WTC11 (cell line): ENCODE measurements at regions not wholly inside any gene's neighbourhood (a gene's known extent, or its start where the extent isn't known, plus 50 kb on each side); places are given as distances from the start of the nearest gene placed in this dataset.

Experiments
- ATAC-seq: fragments of 200-7000 bp; cut with Tn5 transposase; 2 replicates; pipeline ENCODE4 v1.10.0; 2021; ENCODE audit warnings: mild to moderate bottlenecking, moderate library complexity
- CTCF ChIA-PET: fragments of 300-600 bp; sonication (Branson Sonifier 250); formaldehyde crosslinking; loops from one replicate; lab custom pipeline; 2021; ENCODE audit warnings: antibody characterized with exemption; lab: Charles Lee
- POLR2A ChIA-PET: fragments of 350-600 bp; sonication (Branson Sonifier 250); formaldehyde crosslinking; loops from one replicate; lab custom pipeline; 2021; ENCODE audit warnings: antibody characterized with exemption; lab: Charles Lee
- DNase-seq: peaks from one replicate; pipeline ENCODE4 v3.0.0; 2021; ENCODE audit warnings: low spot score
- H3K27ac Mint-ChIP-seq: 2 replicates; pipeline ENCODE4 v1.8.0; 2021; ENCODE audit warnings: mixed read lengths
- H3K27me3 Mint-ChIP-seq: 2 replicates; pipeline ENCODE4 v1.8.0; 2021; ENCODE audit warnings: low read depth, mild to moderate bottlenecking, moderate library complexity, mixed read lengths
- H3K36me3 Mint-ChIP-seq: 2 replicates; pipeline ENCODE4 v1.8.0; 2021; ENCODE audit warnings: mixed read lengths
- H3K4me1 Mint-ChIP-seq: 2 replicates; pipeline ENCODE4 v1.8.0; 2022; ENCODE audit warnings: mixed read lengths
- H3K4me3 Mint-ChIP-seq: 2 replicates; pipeline ENCODE4 v1.8.0; 2021; ENCODE audit warnings: mild to moderate bottlenecking, moderate library complexity, mixed read lengths
- H3K9me3 Mint-ChIP-seq: 2 replicates; pipeline ENCODE4 v1.8.0; 2021; ENCODE audit warnings: mixed read lengths
- IRF2 ChIP-seq: sonication (generic); formaldehyde crosslinking; IDR thresholded peaks from 2 replicates; pipeline ENCODE4 v1.8.0; 2022; ENCODE audit warnings: low read depth, missing genetic modification reagents, borderline replicate concordance
- JAZF1 ChIP-seq: fragments of 250-450 bp; sonication (Bioruptor Pico); IDR thresholded peaks from 2 replicates; pipeline ENCODE4 v1.9.0; 2021; ENCODE audit warnings: moderate library complexity, mild to moderate bottlenecking, inconsistent platforms
- JUN ChIP-seq: sonication (generic); formaldehyde crosslinking; IDR thresholded peaks from 2 replicates; pipeline ENCODE4 v1.8.0; 2023; ENCODE audit warnings: mild to moderate bottlenecking, missing genetic modification reagents
- NR2C2 ChIP-seq: sonication (generic); formaldehyde crosslinking; IDR thresholded peaks from 2 replicates; pipeline ENCODE4 v1.8.0; 2022; ENCODE audit warnings: mild to moderate bottlenecking, missing genetic modification reagents
- RELA ChIP-seq: sonication (generic); formaldehyde crosslinking; IDR thresholded peaks from 2 replicates; pipeline ENCODE4 v1.8.1; 2022; ENCODE audit warnings: missing genetic modification reagents, mild to moderate bottlenecking, borderline replicate concordance
- RORB ChIP-seq: fragments of 250-450 bp; sonication (Bioruptor Pico); IDR thresholded peaks from 2 replicates; pipeline ENCODE4 v1.9.0; 2021; ENCODE audit warnings: mild to moderate bottlenecking
- TCF7 ChIP-seq: sonication (generic); formaldehyde crosslinking; IDR thresholded peaks from 2 replicates; pipeline ENCODE4 v1.8.0; 2022; ENCODE audit warnings: mild to moderate bottlenecking, low read depth, missing genetic modification reagents, moderate library complexity
- ZBTB21 ChIP-seq: sonication (generic); formaldehyde crosslinking; IDR thresholded peaks from 2 replicates; pipeline ENCODE4 v1.8.1; 2023; ENCODE audit warnings: mild to moderate bottlenecking, missing genetic modification reagents, borderline replicate concordance
- ZNF416 ChIP-seq: fragments of 250-450 bp; sonication (Bioruptor Pico); IDR thresholded peaks from 2 replicates; pipeline ENCODE4 v1.9.0; 2021; ENCODE audit warnings: mild to moderate bottlenecking, inconsistent platforms
- TF ChIP-seq, protein P1 (sequence below): sonication (generic); formaldehyde crosslinking; IDR thresholded peaks from 2 replicates; pipeline ENCODE4 v1.8.1; 2023; ENCODE audit warnings: mild to moderate bottlenecking, missing genetic modification reagents
- TF ChIP-seq, protein P2 (sequence below): sonication (generic); formaldehyde crosslinking; IDR thresholded peaks from 2 replicates; pipeline ENCODE4 v1.8.1; 2023; ENCODE audit warnings: mild to moderate bottlenecking, missing genetic modification reagents
- TF ChIP-seq, protein P3 (sequence below): sonication (generic); formaldehyde crosslinking; IDR thresholded peaks from 2 replicates; pipeline ENCODE4 v1.8.1; 2023; ENCODE audit warnings: mild to moderate bottlenecking, moderate library complexity, missing genetic modification reagents
- TF ChIP-seq, protein P4 (sequence below): sonication (generic); formaldehyde crosslinking; IDR thresholded peaks from 2 replicates; pipeline ENCODE4 v1.8.0; 2022; ENCODE audit warnings: missing genetic modification reagents
- TF ChIP-seq, protein P5 (sequence below): sonication (generic); formaldehyde crosslinking; IDR thresholded peaks from 2 replicates; pipeline ENCODE4 v1.8.1; 2023; ENCODE audit warnings: mild to moderate bottlenecking, missing genetic modification reagents, moderate library complexity

DNA sequence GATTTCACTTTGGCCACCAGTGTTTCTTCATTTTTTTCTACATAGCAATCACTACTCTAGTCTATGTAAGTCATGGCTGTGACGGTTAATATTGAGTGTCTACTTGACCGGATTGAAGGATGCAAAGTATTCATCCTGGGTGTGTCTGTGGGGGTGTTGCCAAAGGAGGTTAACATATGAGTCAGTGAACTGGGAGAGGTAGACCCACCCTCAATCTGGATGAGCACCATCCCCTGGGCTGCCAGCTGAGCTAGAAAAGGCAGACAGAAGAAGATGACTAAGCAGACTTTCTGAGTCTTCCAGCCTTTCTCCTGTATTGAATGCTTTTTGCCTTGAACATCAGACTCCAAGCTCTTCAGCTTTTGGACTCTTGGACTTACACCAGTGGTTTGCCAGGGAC is 265.0 kb upstream of the SLC8A1 start (continued):
- TF ChIP-seq IRF2 (CRISPR knock-in tag) (no peak), RELA (CRISPR knock-in tag) (no peak), TCF7 (no peak)
- TF ChIP-seq, protein P1, sequence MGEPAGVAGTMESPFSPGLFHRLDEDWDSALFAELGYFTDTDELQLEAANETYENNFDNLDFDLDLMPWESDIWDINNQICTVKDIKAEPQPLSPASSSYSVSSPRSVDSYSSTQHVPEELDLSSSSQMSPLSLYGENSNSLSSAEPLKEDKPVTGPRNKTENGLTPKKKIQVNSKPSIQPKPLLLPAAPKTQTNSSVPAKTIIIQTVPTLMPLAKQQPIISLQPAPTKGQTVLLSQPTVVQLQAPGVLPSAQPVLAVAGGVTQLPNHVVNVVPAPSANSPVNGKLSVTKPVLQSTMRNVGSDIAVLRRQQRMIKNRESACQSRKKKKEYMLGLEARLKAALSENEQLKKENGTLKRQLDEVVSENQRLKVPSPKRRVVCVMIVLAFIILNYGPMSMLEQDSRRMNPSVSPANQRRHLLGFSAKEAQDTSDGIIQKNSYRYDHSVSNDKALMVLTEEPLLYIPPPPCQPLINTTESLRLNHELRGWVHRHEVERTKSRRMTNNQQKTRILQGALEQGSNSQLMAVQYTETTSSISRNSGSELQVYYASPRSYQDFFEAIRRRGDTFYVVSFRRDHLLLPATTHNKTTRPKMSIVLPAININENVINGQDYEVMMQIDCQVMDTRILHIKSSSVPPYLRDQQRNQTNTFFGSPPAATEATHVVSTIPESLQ (CRISPR knock-in tag): no peak

DNA sequence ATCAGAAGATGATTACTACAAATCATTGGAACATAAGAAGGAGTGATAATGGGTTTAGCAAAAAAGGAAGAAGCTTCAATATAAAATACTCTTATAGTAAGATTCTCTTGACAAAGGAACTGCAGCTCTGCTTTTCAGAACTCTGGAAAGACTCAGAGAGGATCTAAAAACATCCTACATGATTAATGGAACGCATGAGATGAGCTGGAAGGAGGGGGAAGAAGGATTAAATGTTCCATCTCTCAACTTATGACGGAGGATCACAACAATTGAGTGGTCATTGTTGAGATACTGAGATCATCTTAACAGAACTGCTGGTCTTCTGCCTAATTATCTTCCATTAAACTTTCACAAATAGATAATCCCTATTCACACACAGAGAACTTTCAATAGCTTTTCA is 267.5 kb upstream of the SLC8A1 start:
- no peaks in the 10 kb centered on the region for H3K27me3 Mint-ChIP-seq
- TF ChIP-seq JAZF1: no peak
- TF ChIP-seq, protein P1 (CRISPR knock-in tag): no peak
- TF ChIP-seq, protein P2, sequence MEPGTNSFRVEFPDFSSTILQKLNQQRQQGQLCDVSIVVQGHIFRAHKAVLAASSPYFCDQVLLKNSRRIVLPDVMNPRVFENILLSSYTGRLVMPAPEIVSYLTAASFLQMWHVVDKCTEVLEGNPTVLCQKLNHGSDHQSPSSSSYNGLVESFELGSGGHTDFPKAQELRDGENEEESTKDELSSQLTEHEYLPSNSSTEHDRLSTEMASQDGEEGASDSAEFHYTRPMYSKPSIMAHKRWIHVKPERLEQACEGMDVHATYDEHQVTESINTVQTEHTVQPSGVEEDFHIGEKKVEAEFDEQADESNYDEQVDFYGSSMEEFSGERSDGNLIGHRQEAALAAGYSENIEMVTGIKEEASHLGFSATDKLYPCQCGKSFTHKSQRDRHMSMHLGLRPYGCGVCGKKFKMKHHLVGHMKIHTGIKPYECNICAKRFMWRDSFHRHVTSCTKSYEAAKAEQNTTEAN: no peak
- TF ChIP-seq NR2C2: no peak
- TF ChIP-seq ZBTB21 (CRISPR knock-in tag): no peak
- TF ChIP-seq RORB (CRISPR knock-in tag): no peak
- TF ChIP-seq, protein P3, sequence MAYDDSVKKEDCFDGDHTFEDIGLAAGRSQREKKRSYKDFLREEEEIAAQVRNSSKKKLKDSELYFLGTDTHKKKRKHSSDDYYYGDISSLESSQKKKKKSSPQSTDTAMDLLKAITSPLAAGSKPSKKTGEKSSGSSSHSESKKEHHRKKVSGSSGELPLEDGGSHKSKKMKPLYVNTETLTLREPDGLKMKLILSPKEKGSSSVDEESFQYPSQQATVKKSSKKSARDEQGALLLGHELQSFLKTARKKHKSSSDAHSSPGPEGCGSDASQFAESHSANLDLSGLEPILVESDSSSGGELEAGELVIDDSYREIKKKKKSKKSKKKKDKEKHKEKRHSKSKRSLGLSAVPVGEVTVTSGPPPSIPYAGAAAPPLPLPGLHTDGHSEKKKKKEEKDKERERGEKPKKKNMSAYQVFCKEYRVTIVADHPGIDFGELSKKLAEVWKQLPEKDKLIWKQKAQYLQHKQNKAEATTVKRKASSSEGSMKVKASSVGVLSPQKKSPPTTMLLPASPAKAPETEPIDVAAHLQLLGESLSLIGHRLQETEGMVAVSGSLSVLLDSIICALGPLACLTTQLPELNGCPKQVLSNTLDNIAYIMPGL: no peak
- TF ChIP-seq JUN (CRISPR knock-in tag): no peak
- TF ChIP-seq, protein P4, sequence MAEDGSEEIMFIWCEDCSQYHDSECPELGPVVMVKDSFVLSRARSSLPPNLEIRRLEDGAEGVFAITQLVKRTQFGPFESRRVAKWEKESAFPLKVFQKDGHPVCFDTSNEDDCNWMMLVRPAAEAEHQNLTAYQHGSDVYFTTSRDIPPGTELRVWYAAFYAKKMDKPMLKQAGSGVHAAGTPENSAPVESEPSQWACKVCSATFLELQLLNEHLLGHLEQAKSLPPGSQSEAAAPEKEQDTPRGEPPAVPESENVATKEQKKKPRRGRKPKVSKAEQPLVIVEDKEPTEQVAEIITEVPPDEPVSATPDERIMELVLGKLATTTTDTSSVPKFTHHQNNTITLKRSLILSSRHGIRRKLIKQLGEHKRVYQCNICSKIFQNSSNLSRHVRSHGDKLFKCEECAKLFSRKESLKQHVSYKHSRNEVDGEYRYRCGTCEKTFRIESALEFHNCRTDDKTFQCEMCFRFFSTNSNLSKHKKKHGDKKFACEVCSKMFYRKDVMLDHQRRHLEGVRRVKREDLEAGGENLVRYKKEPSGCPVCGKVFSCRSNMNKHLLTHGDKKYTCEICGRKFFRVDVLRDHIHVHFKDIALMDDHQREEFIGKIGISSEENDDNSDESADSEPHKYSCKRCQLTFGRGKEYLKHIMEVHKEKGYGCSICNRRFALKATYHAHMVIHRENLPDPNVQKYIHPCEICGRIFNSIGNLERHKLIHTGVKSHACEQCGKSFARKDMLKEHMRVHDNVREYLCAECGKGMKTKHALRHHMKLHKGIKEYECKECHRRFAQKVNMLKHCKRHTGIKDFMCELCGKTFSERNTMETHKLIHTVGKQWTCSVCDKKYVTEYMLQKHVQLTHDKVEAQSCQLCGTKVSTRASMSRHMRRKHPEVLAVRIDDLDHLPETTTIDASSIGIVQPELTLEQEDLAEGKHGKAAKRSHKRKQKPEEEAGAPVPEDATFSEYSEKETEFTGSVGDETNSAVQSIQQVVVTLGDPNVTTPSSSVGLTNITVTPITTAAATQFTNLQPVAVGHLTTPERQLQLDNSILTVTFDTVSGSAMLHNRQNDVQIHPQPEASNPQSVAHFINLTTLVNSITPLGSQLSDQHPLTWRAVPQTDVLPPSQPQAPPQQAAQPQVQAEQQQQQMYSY (CRISPR knock-in tag): no peak
- TF ChIP-seq TCF7: no peak
- TF ChIP-seq ZNF416 (CRISPR knock-in tag): no peak
- TF ChIP-seq, protein P5, sequence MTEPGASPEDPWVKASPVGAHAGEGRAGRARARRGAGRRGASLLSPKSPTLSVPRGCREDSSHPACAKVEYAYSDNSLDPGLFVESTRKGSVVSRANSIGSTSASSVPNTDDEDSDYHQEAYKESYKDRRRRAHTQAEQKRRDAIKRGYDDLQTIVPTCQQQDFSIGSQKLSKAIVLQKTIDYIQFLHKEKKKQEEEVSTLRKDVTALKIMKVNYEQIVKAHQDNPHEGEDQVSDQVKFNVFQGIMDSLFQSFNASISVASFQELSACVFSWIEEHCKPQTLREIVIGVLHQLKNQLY (CRISPR knock-in tag): no peak
- TF ChIP-seq, all 79 proteins: peak for 0
- ChIA-PET CTCF (no interaction called here), POLR2A (no interaction called here)
- no peak for ATAC-seq
- Mint-ChIP-seq H3K36me3 (peaks cover 5% of the 10 kb centered on the region), H3K4me3 (no peak overlapping the region), H3K27ac (no peak overlapping the region), H3K9me3 (peaks cover 9% of the 10 kb centered on the region), H3K4me1 (no peaks in the 10 kb centered on the region)
- no peak for DNase-seq
